SK-N-SH (cell line): ENCODE measurements at regions not wholly inside any gene's neighbourhood (a gene's known extent, or its start where the extent isn't known, plus 50 kb on each side); places are given as distances from the start of the nearest gene placed in this dataset.

Experiments used
- CTCF ChIP-seq: fragments of 200-600 bp; sonication (generic); IDR thresholded peaks from 2 replicates; pipeline ENCODE4 v1.6.1; 2017; ENCODE audit warnings: antibody characterized with exemption, mild to moderate bottlenecking, moderate library complexity
- POLR2AphosphoS5 ChIP-seq: IDR thresholded peaks from 2 replicates; pipeline ENCODE4 v1.6.1; 2012; ENCODE audit warnings: low read depth, low read length
- RCOR1 ChIP-seq: fragments of 150-350 bp; IDR thresholded peaks from 2 replicates; pipeline ENCODE4 v1.6.1; 2017; ENCODE audit warnings: antibody characterized with exemption, low read length

- TF ChIP-seq CTCF (no peak), POLR2AphosphoS5 (no peak), RCOR1 (no peak)
Observed at GRCh38 chr6:91280494-91280830, 693.6 kb upstream of the MAP3K7 start.
